ENCODE measurements at regions not wholly inside any gene's neighbourhood (a gene's known extent, or its start where the extent isn't known, plus 50 kb on each side); places are given as distances from the start of the nearest gene placed in this dataset.

- 96% methylated on average over 22 of the region's 26 CpGs for WGBS (ENCODE audit: insufficient coverage)
- peaks cover 0 to 15% (median 7%) of the 10 kb centered on the region in 4 experiments for H3K4me1 ChIP-seq (ENCODE audit: control extremely low read depth in 1 of 4, control insufficient read depth in 4 of 4, insufficient read depth in 4 of 4, low read length in 3 of 4)
- H3K36me3 ChIP-seq (ENCODE audit: control insufficient read depth in 4 of 4, insufficient read depth in 4 of 4, low read length in 3 of 4): no peaks in the 10 kb centered on the region
- no peak overlapping the region for H3K27ac ChIP-seq (ENCODE audit: insufficient read depth in 1 of 2, low read depth in 1 of 2, low read length in 2 of 2, poor library complexity in 1 of 2, severe bottlenecking in 2 of 2)
- DNase-seq: no peak
- H3K27me3 ChIP-seq (replicated peaks in 2 of 5; ENCODE audit: control insufficient read depth in 4 of 5, insufficient read depth in 5 of 5, low read length in 4 of 5): peaks cover 0 to 70% (median 19%) of the 10 kb centered on the region in 5 experiments
- H3K9me3 ChIP-seq (ENCODE audit: control extremely low read depth in 1 of 5, control insufficient read depth in 4 of 5, insufficient read depth in 2 of 5, low read depth in 1 of 5, low read length in 4 of 5): peaks cover 0 to 4% (median 0%) of the 10 kb centered on the region in 5 experiments
- ChIA-PET CTCF (interaction anchor here (1.4 kb wide), 1 partner anchor 11 kb away, joined by 3 read pairs; no protein-coding TSS in a partner anchor), POLR2A (no interaction called here)
- no peak overlapping the region for H3K4me3 ChIP-seq (ENCODE audit: control insufficient read depth in 1 of 7, extremely low read depth in 1 of 7, insufficient read depth in 4 of 7, low read depth in 2 of 7, low read length in 6 of 7)
Measured at GRCh38 chr7:1286946-1287645, 54.4 kb downstream of the UNCX start.

- DNase-seq: no peak
- Histone ChIP-seq H3K27me3 (replicated peaks in 2 of 5; ENCODE audit: control insufficient read depth in 4 of 5, insufficient read depth in 5 of 5, low read length in 4 of 5) (peaks cover 0 to 74% (median 19%) of the 10 kb centered on the region in 5 experiments), H3K4me3 (ENCODE audit: control insufficient read depth in 1 of 7, extremely low read depth in 1 of 7, insufficient read depth in 4 of 7, low read depth in 2 of 7, low read length in 6 of 7) (no peak overlapping the region), H3K36me3 (ENCODE audit: control insufficient read depth in 4 of 4, insufficient read depth in 4 of 4, low read length in 3 of 4) (no peaks in the 10 kb centered on the region), H3K4me1 (ENCODE audit: control extremely low read depth in 1 of 4, control insufficient read depth in 4 of 4, insufficient read depth in 4 of 4, low read length in 3 of 4) (peaks cover 0 to 15% (median 7%) of the 10 kb centered on the region in 4 experiments), H3K27ac (ENCODE audit: insufficient read depth in 1 of 2, low read depth in 1 of 2, low read length in 2 of 2, poor library complexity in 1 of 2, severe bottlenecking in 2 of 2) (no peak overlapping the region), H3K9me3 (ENCODE audit: control extremely low read depth in 1 of 5, control insufficient read depth in 4 of 5, insufficient read depth in 2 of 5, low read depth in 1 of 5, low read length in 4 of 5) (peaks cover 0 to 2% (median 0%) of the 10 kb centered on the region in 5 experiments)
- CTCF ChIA-PET: interaction anchor here (1.4 kb wide), 1 partner anchor 10 kb away, joined by 3 read pairs; no protein-coding TSS in a partner anchor
- POLR2A ChIA-PET: no interaction called here
- WGBS (ENCODE audit: insufficient coverage): 94% methylated on average over 14 of the region's 19 CpGs
Measured at GRCh38 chr7:1287752-1288201, 55.1 kb downstream of the UNCX start.

- DNase-seq: no peak
- CTCF ChIA-PET: interaction anchor here (1.4 kb wide), 1 partner anchor 9 kb away, joined by 3 read pairs; no protein-coding TSS in a partner anchor
- WGBS (ENCODE audit: insufficient coverage): 95% methylated on average over 20 of the region's 26 CpGs
- Histone ChIP-seq H3K36me3 (ENCODE audit: control insufficient read depth in 4 of 4, insufficient read depth in 4 of 4, low read length in 3 of 4) (no peaks in the 10 kb centered on the region), H3K9me3 (ENCODE audit: control extremely low read depth in 1 of 5, control insufficient read depth in 4 of 5, insufficient read depth in 2 of 5, low read depth in 1 of 5, low read length in 4 of 5) (peaks cover 0 to 2% (median 0%) of the 10 kb centered on the region in 5 experiments), H3K4me1 (ENCODE audit: control extremely low read depth in 1 of 4, control insufficient read depth in 4 of 4, insufficient read depth in 4 of 4, low read length in 3 of 4) (peaks cover 0 to 15% (median 7%) of the 10 kb centered on the region in 4 experiments), H3K4me3 (ENCODE audit: control insufficient read depth in 1 of 7, extremely low read depth in 1 of 7, insufficient read depth in 4 of 7, low read depth in 2 of 7, low read length in 6 of 7) (no peak overlapping the region), H3K27ac (ENCODE audit: insufficient read depth in 1 of 2, low read depth in 1 of 2, low read length in 2 of 2, poor library complexity in 1 of 2, severe bottlenecking in 2 of 2) (no peak overlapping the region), H3K27me3 (replicated peaks in 2 of 5; ENCODE audit: control insufficient read depth in 4 of 5, insufficient read depth in 5 of 5, low read length in 4 of 5) (peaks cover 0 to 80% (median 19%) of the 10 kb centered on the region in 5 experiments)
- POLR2A ChIA-PET: no interaction called here
Measured at GRCh38 chr7:1288390-1288995, 55.8 kb downstream of the UNCX start.

- no peak overlapping the region for H3K4me3 ChIP-seq (ENCODE audit: control insufficient read depth in 1 of 7, extremely low read depth in 1 of 7, insufficient read depth in 4 of 7, low read depth in 2 of 7, low read length in 6 of 7)
- 90% methylated on average over 32 of the region's 32 CpGs for WGBS (ENCODE audit: insufficient coverage)
- no peak overlapping the region for H3K27ac ChIP-seq (ENCODE audit: insufficient read depth in 1 of 2, low read depth in 1 of 2, low read length in 2 of 2, poor library complexity in 1 of 2, severe bottlenecking in 2 of 2)
- H3K9me3 ChIP-seq (ENCODE audit: control extremely low read depth in 1 of 5, control insufficient read depth in 4 of 5, insufficient read depth in 2 of 5, low read depth in 1 of 5, low read length in 4 of 5): peaks cover 0 to 2% (median 0%) of the 10 kb centered on the region in 5 experiments
- ChIA-PET POLR2A (no interaction called here), CTCF (interaction anchor here (0.8 kb wide), 1 partner anchor 26 kb away, joined by 3 read pairs; no protein-coding TSS in a partner anchor)
- peaks cover 0 to 15% (median 7%) of the 10 kb centered on the region in 4 experiments for H3K4me1 ChIP-seq (ENCODE audit: control extremely low read depth in 1 of 4, control insufficient read depth in 4 of 4, insufficient read depth in 4 of 4, low read length in 3 of 4)
- peaks cover 0 to 84% (median 19%) of the 10 kb centered on the region in 5 experiments for H3K27me3 ChIP-seq (replicated peaks in 2 of 5; ENCODE audit: control insufficient read depth in 4 of 5, insufficient read depth in 5 of 5, low read length in 4 of 5)
- DNase-seq: no peak
- no peaks in the 10 kb centered on the region for H3K36me3 ChIP-seq (ENCODE audit: control insufficient read depth in 4 of 4, insufficient read depth in 4 of 4, low read length in 3 of 4)
Measured at GRCh38 chr7:1288996-1289551, 56.4 kb downstream of the UNCX start.

- DNase-seq: peak; percentile 4 to 39 (median 17)
- no peak overlapping the region for H3K27ac ChIP-seq (ENCODE audit: insufficient read depth in 1 of 2, low read depth in 1 of 2, low read length in 2 of 2, poor library complexity in 1 of 2, severe bottlenecking in 2 of 2)
- CTCF ChIA-PET: interaction anchor here (0.8 kb wide), 1 partner anchor 26 kb away, joined by 3 read pairs; no protein-coding TSS in a partner anchor
- 20% methylated on average over 20 of the region's 20 CpGs for WGBS (ENCODE audit: insufficient coverage)
- peaks cover 0 to 2% (median 0%) of the 10 kb centered on the region in 5 experiments for H3K9me3 ChIP-seq (ENCODE audit: control extremely low read depth in 1 of 5, control insufficient read depth in 4 of 5, insufficient read depth in 2 of 5, low read depth in 1 of 5, low read length in 4 of 5)
- POLR2A ChIA-PET: no interaction called here
- peak overlapping the region in 3 of 7 experiments; percentile 59 to 74 (median 62) for H3K4me3 ChIP-seq (ENCODE audit: control insufficient read depth in 1 of 7, extremely low read depth in 1 of 7, insufficient read depth in 4 of 7, low read depth in 2 of 7, low read length in 6 of 7)
- peaks cover 0 to 15% (median 7%) of the 10 kb centered on the region in 4 experiments for H3K4me1 ChIP-seq (ENCODE audit: control extremely low read depth in 1 of 4, control insufficient read depth in 4 of 4, insufficient read depth in 4 of 4, low read length in 3 of 4)
- H3K36me3 ChIP-seq (ENCODE audit: control insufficient read depth in 4 of 4, insufficient read depth in 4 of 4, low read length in 3 of 4): no peaks in the 10 kb centered on the region
- H3K27me3 ChIP-seq (replicated peaks in 2 of 5; ENCODE audit: control insufficient read depth in 4 of 5, insufficient read depth in 5 of 5, low read length in 4 of 5): peaks cover 0 to 82% (median 19%) of the 10 kb centered on the region in 5 experiments
Measured at GRCh38 chr7:1289666-1290025, 57.0 kb downstream of the UNCX start.

- ChIA-PET CTCF (interaction anchor here (2.0 kb wide), 1 partner anchor 10 kb away, joined by 9 read pairs; no protein-coding TSS in a partner anchor), POLR2A (no interaction called here)
- H3K9me3 ChIP-seq (ENCODE audit: control extremely low read depth in 1 of 5, control insufficient read depth in 4 of 5, insufficient read depth in 2 of 5, low read depth in 1 of 5, low read length in 4 of 5): peaks cover 0 to 2% (median 0%) of the 10 kb centered on the region in 5 experiments
- H3K36me3 ChIP-seq (ENCODE audit: control insufficient read depth in 4 of 4, insufficient read depth in 4 of 4, low read length in 3 of 4): no peaks in the 10 kb centered on the region
- DNase-seq: peak; percentile 52 to 81 (median 73)
- H3K4me1 ChIP-seq (ENCODE audit: control extremely low read depth in 1 of 4, control insufficient read depth in 4 of 4, insufficient read depth in 4 of 4, low read length in 3 of 4): peaks cover 0 to 15% (median 7%) of the 10 kb centered on the region in 4 experiments
- no peak overlapping the region for H3K27ac ChIP-seq (ENCODE audit: insufficient read depth in 1 of 2, low read depth in 1 of 2, low read length in 2 of 2, poor library complexity in 1 of 2, severe bottlenecking in 2 of 2)
- peaks cover 0 to 77% (median 19%) of the 10 kb centered on the region in 5 experiments for H3K27me3 ChIP-seq (replicated peaks in 2 of 5; ENCODE audit: control insufficient read depth in 4 of 5, insufficient read depth in 5 of 5, low read length in 4 of 5)
- H3K4me3 ChIP-seq (ENCODE audit: control insufficient read depth in 1 of 7, extremely low read depth in 1 of 7, insufficient read depth in 4 of 7, low read depth in 2 of 7, low read length in 6 of 7): peak overlapping the region in 5 of 7 experiments; percentile 9 to 74 (median 59)
- WGBS (ENCODE audit: insufficient coverage): 3% methylated on average over 24 of the region's 50 CpGs
Measured at GRCh38 chr7:1290026-1290678, 57.5 kb downstream of the UNCX start.

Data from common myeloid progenitor, CD34-positive (primary cell).